Endothelial cell of umbilical vein (primary cell): ENCODE measurements at regions not wholly inside any gene's neighbourhood (a gene's known extent, or its start where the extent isn't known, plus 50 kb on each side); places are given as distances from the start of the nearest gene placed in this dataset.

Source experiments
- BruUV-seq: library from RNA; stranded (reverse); fragments of 400-500 nt; replicated peaks from 2 replicates; lab custom pipeline; 2021; lab: Mats Ljungman, UMichigan
- CTCF ChIA-PET: fragments of 300-600, 350-600 bp; sonication (Branson Sonifier 250); formaldehyde crosslinking; loops from one replicate; lab custom pipeline; 2021; ENCODE audit warnings: antibody characterized with exemption, inconsistent platforms; lab: Charles Lee
- POLR2A ChIA-PET: fragments of 300-600, 350-600 bp; sonication (Branson Sonifier 250); formaldehyde crosslinking; loops from one replicate; lab custom pipeline; 2021; ENCODE audit warnings: antibody characterized with exemption, inconsistent platforms; lab: Charles Lee
- DNase-seq: peaks from one replicate; pipeline ENCODE4 v3.0.0-alpha.2; 2011; ENCODE audit warnings: low read depth, low spot score
- FAIRE-seq: peaks from 2 replicates; lab custom pipeline; 2011; peaks lifted over from hg19 to GRCh38; lab: Jason Lieb, UNC
- H2AFZ ChIP-seq: 2 replicates; pipeline ENCODE4 v1.6.0; 2012; ENCODE audit warnings: low read depth, low read length, control low read depth, inconsistent platforms
- H3K27ac ChIP-seq: 2 replicates; pipeline ENCODE4 v1.5.1; 2011; ENCODE audit warnings: low read depth, mild to moderate bottlenecking, control low read depth, low read length, moderate library complexity; ENCODE audit not compliant: insufficient read depth
- H3K27me3 ChIP-seq, 2 experiments: 2 replicates each; pipeline versions ENCODE4 v1.6.0 to v1.6.1; 2011; ENCODE audit warnings: low read length in 2 of 2, mixed read lengths in 1 of 2; ENCODE audit not compliant: control insufficient read depth in 2 of 2, insufficient read depth in 2 of 2
- H3K36me3 ChIP-seq, 2 experiments: 2 replicates in 1 of 2; 3 replicates in 1 of 2; pipeline ENCODE4 v1.5.1; 2011; ENCODE audit warnings: low read length in 2 of 2, mild to moderate bottlenecking in 1 of 2, moderate library complexity in 1 of 2; ENCODE audit not compliant: control insufficient read depth in 2 of 2, insufficient read depth in 2 of 2; ENCODE audit errors: extremely low read depth in 1 of 2
- H3K4me1 ChIP-seq: 3 replicates; pipeline ENCODE4 v1.5.1; 2011; ENCODE audit warnings: mild to moderate bottlenecking, low read length; ENCODE audit not compliant: control insufficient read depth, insufficient read depth; ENCODE audit errors: extremely low read depth
- H3K4me2 ChIP-seq: 2 replicates; pipeline ENCODE4 v1.6.1; 2011; ENCODE audit warnings: low read length, control low read depth, mixed read lengths; ENCODE audit not compliant: insufficient read depth
- H3K4me3 ChIP-seq, 3 experiments: fragments of 200-600 bp in 1 of 3; sonication (generic), shearing (Covaris generic) in 1 of 3; replicated peaks in 1 of 3; 2 replicates each; pipeline ENCODE4 v1.5.1; 2011 to 2016; ENCODE audit warnings: control low read depth in 3 of 3, low read length in 3 of 3, mild to moderate bottlenecking in 2 of 3, inconsistent platforms in 1 of 3, low read depth in 1 of 3, moderate library complexity in 1 of 3; ENCODE audit not compliant: insufficient read depth in 1 of 3
- H3K79me2 ChIP-seq: 2 replicates; pipeline ENCODE4 v1.6.0; 2012; ENCODE audit warnings: low read length, inconsistent platforms; ENCODE audit not compliant: control insufficient read depth, insufficient read depth
- H3K9ac ChIP-seq: replicated peaks from 2 replicates; pipeline ENCODE3; 2011; ENCODE audit warnings: low read length, control low read depth; ENCODE audit not compliant: insufficient read depth; ENCODE audit errors: extremely low read depth
- H3K9me1 ChIP-seq: replicated peaks from 3 replicates; pipeline ENCODE4 v1.6.0; 2011; ENCODE audit warnings: mild to moderate bottlenecking, low read length; ENCODE audit not compliant: control insufficient read depth, insufficient read depth; ENCODE audit errors: extremely low read depth
- H3K9me3 ChIP-seq: replicated peaks from 2 replicates; pipeline ENCODE4 v1.5.1; 2012; ENCODE audit warnings: low read length, inconsistent platforms; ENCODE audit not compliant: control insufficient read depth, insufficient read depth
- H4K20me1 ChIP-seq: replicated peaks from 2 replicates; pipeline ENCODE3; 2011; ENCODE audit warnings: mild to moderate bottlenecking, low read length; ENCODE audit not compliant: control insufficient read depth, insufficient read depth; ENCODE audit errors: extremely low read depth
- CTCF ChIP-seq, 2 donors: IDR thresholded peaks; 1 replicate in 1 of 2; 2 replicates in 1 of 2; pipeline ENCODE4 v1.5.1; 2011; ENCODE audit warnings: low read length in 2 of 2, mild to moderate bottlenecking in 2 of 2, moderate library complexity in 2 of 2, control low read depth in 1 of 2, inconsistent platforms in 1 of 2, low read depth in 1 of 2; ENCODE audit not compliant: insufficient read depth in 1 of 2; ENCODE audit errors: extremely low read depth in 1 of 2
- EZH2 ChIP-seq: IDR thresholded peaks from 2 replicates; pipeline ENCODE4 v1.6.1; 2012; ENCODE audit warnings: borderline replicate concordance, low read depth, mild to moderate bottlenecking, moderate library complexity, low read length, inconsistent platforms; ENCODE audit not compliant: severe bottlenecking
- FOS ChIP-seq: IDR thresholded peaks from 2 replicates; pipeline ENCODE4 v1.6.1; 2011; ENCODE audit warnings: mild to moderate bottlenecking, low read length, moderate library complexity, borderline replicate concordance; ENCODE audit not compliant: insufficient read depth
- GATA2 ChIP-seq: IDR thresholded peaks from 2 replicates; pipeline ENCODE4 v1.7.0; 2011; ENCODE audit warnings: low read depth, mild to moderate bottlenecking, moderate library complexity, mixed read lengths, low read length; ENCODE audit not compliant: insufficient read length, insufficient read depth
- JUN ChIP-seq: IDR thresholded peaks from 2 replicates; pipeline ENCODE4 v1.6.1; 2011; ENCODE audit warnings: borderline replicate concordance, low read depth; ENCODE audit not compliant: insufficient read length, insufficient read depth
- MAX ChIP-seq: IDR thresholded peaks from 2 replicates; pipeline ENCODE4 v1.6.1; 2011; ENCODE audit not compliant: insufficient read depth, insufficient read length
- MYC ChIP-seq: IDR thresholded peaks from one replicate; pipeline ENCODE4 v1.6.1; 2011; ENCODE audit warnings: mild to moderate bottlenecking, low read depth, low read length
- POLR2A ChIP-seq: IDR thresholded peaks from 2 replicates; pipeline ENCODE4 v1.6.1; 2012; ENCODE audit warnings: low read depth, mild to moderate bottlenecking, control low read depth, low read length
- POLR2AphosphoS5 ChIP-seq: IDR thresholded peaks from 2 replicates; pipeline ENCODE4 v1.6.1; 2012; ENCODE audit warnings: low read depth, mild to moderate bottlenecking, control low read depth, low read length, moderate library complexity; ENCODE audit not compliant: insufficient read depth
- dilution Hi-C: fragments of 300-500 bp; cut with MboI; formaldehyde crosslinking; loops from one replicate; pipeline ENCODE4 v1.15.0; 2019; ENCODE audit warnings: low sequenced_read_pairs; ENCODE audit not compliant: extremely low pct_ligation_motif_present
- intact Hi-C: fragments of 100-400 bp; cut with micrococcal nuclease; formaldehyde crosslinking; loops from one replicate; pipeline ENCODE4 v1.10.0; 2022

- Histone ChIP-seq H3K9me3 (no peaks in the 10 kb centered on the region), H2AFZ (no peak overlapping the region), H3K4me1 (no peaks in the 10 kb centered on the region), H4K20me1 (no peaks in the 10 kb centered on the region), H3K4me2 (no peak overlapping the region), H3K79me2 (no peaks in the 10 kb centered on the region), H3K27ac (no peak overlapping the region), H3K9ac (no peak overlapping the region), H3K4me3 (no peak overlapping the region), H3K9me1 (no peaks in the 10 kb centered on the region), H3K36me3 (no peaks in the 10 kb centered on the region), H3K27me3 (peaks cover under 1 to 7% of the 10 kb centered on the region in 2 experiments)
- DNase-seq: no peak
- CTCF ChIA-PET: interaction anchor here (1.0 kb wide), 2 partner anchors 11 to 340 kb away, joined by 3 read pairs; no protein-coding TSS in a partner anchor
- intact Hi-C loops: no loop called here
- POLR2A ChIA-PET: no interaction called here
- TF ChIP-seq POLR2A: no peak
- TF ChIP-seq GATA2: no peak
- TF ChIP-seq MAX: no peak
- no peak for TF ChIP-seq FOS
- no peak for TF ChIP-seq JUN
- TF ChIP-seq POLR2AphosphoS5: no peak
- TF ChIP-seq CTCF (IDR thresholded peaks at IDR 0.05; ENCODE audit: extremely low read depth in 1 of 2, insufficient read depth in 1 of 2, low read depth in 1 of 2, low read length in 2 of 2): no peak
- no peak for TF ChIP-seq MYC
- TF ChIP-seq EZH2: no peak
- BruUV-seq: no TSS peak
- dilution Hi-C loops: no loop called here
- no peak for FAIRE-seq
Observed at GRCh38 chr9:85269811-85270210, 471.9 kb downstream of the AGTPBP1 start.
